A549 (cell line): ENCODE measurements at regions not wholly inside any gene's neighbourhood (a gene's known extent, or its start where the extent isn't known, plus 50 kb on each side); places are given as distances from the start of the nearest gene placed in this dataset.

Source experiments
- ATAC-seq, 2 experiments: fragments of 200-7000 bp in 1 of 2; fragments of >200 bp in 1 of 2; cut with Nextera tagmentation in 1 of 2; cut with Tn5 transposase in 1 of 2; 3 replicates each; pipeline versions ENCODE4 v1.8.0 to v1.9.1; 2018 to 2020; ENCODE audit warnings: mild to moderate bottlenecking in 1 of 2, moderate library complexity in 1 of 2
- CTCF ChIA-PET: fragments of 300-600 bp; sonication (Branson Sonifier 250); formaldehyde crosslinking; extraction: SDS; loops from one replicate; lab custom pipeline; 2021; ENCODE audit warnings: antibody characterized with exemption, inconsistent platforms; lab: Yijun Ruan, JAX
- POLR2A ChIA-PET: fragments of 350-600 bp; formaldehyde crosslinking; extraction: SDS; loops from one replicate; lab custom pipeline; 2021; ENCODE audit warnings: antibody characterized with exemption, inconsistent platforms; lab: Yijun Ruan, JAX
- DNase-seq, 2 experiments: peaks; one replicate each; pipeline versions ENCODE4 v3.0.0 to v3.0.0-alpha.2; 2011 to 2016; ENCODE audit warnings: low read depth in 1 of 2, low spot score in 1 of 2
- FAIRE-seq: peaks from 2 replicates; lab custom pipeline; 2011; peaks lifted over from hg19 to GRCh38; lab: Jason Lieb, UNC
- H3K27ac ChIP-seq, 2 experiments: fragments of >200 bp; sonication (Bioruptor Twin); formaldehyde crosslinking; 3 replicates each; pipeline ENCODE4 v1.5.1; 2016 to 2017
- H3K4me1 ChIP-seq: fragments of >200 bp; sonication (Bioruptor Twin); formaldehyde crosslinking; 3 replicates; pipeline ENCODE4 v1.6.1; 2016
- H3K4me2 ChIP-seq: fragments of >200 bp; sonication (Bioruptor Twin); formaldehyde crosslinking; 3 replicates; pipeline ENCODE4 v1.6.1; 2016
- H3K4me3 ChIP-seq: fragments of >200 bp; sonication (Bioruptor Twin); formaldehyde crosslinking; 3 replicates; pipeline ENCODE4 v1.5.1; 2016
- H3K9me3 ChIP-seq: fragments of >200 bp; sonication (Bioruptor Twin); formaldehyde crosslinking; 3 replicates; pipeline ENCODE4 v1.6.1; 2016
- CBX8 ChIP-seq: fragments of 200-600 bp; sonication (generic); IDR thresholded peaks from 2 replicates; pipeline ENCODE4 v1.6.1; 2016
- CHD2 ChIP-seq: fragments of 150-350 bp; IDR thresholded peaks from 2 replicates; pipeline ENCODE4 v1.6.1; 2014; ENCODE audit warnings: low read length; ENCODE audit not compliant: partially characterized antibody
- CTCF ChIP-seq: fragments of >200 bp; sonication (Bioruptor Twin); formaldehyde crosslinking; IDR thresholded peaks from 3 replicates; pipeline ENCODE4 v1.5.1; 2016
- EHF ChIP-seq: fragments of 250-450 bp; sonication (Bioruptor Pico); IDR thresholded peaks from 2 replicates; pipeline ENCODE4 v1.5.0; 2020; ENCODE audit warnings: mild to moderate bottlenecking
- EHMT2 ChIP-seq: fragments of 200-600 bp; sonication (generic); IDR thresholded peaks from 2 replicates; pipeline ENCODE4 v1.6.1; 2016; ENCODE audit warnings: antibody characterized with exemption, low read depth, mild to moderate bottlenecking, moderate library complexity
- FOSL2 ChIP-seq, 2 experiments: fragments of 450-650 bp in 1 of 2; fragments of >200 bp in 1 of 2; sonication (Bioruptor Twin) in 1 of 2; formaldehyde crosslinking; IDR thresholded peaks; 2 replicates each; pipeline versions ENCODE4 v1.5.0 to v1.6.1; 2016 to 2020; ENCODE audit warnings: mild to moderate bottlenecking in 1 of 2, moderate library complexity in 1 of 2
- FOXS1 ChIP-seq: fragments of 250-450 bp; sonication (Bioruptor Pico); IDR thresholded peaks from 2 replicates; pipeline ENCODE4 v1.5.0; 2020; ENCODE audit warnings: mild to moderate bottlenecking, moderate library complexity
- HDAC2 ChIP-seq: fragments of 200-600 bp; sonication (generic); IDR thresholded peaks from 2 replicates; pipeline ENCODE4 v1.6.1; 2016
- HOXB13 ChIP-seq: fragments of 250-450 bp; sonication (Bioruptor Pico); IDR thresholded peaks from 2 replicates; pipeline ENCODE4 v1.5.0; 2020; ENCODE audit warnings: low read depth, mild to moderate bottlenecking, moderate library complexity
- HOXB5 ChIP-seq: fragments of 250-450 bp; sonication (Bioruptor Pico); IDR thresholded peaks from 2 replicates; pipeline ENCODE4 v1.5.0; 2020; ENCODE audit warnings: mild to moderate bottlenecking, moderate library complexity
- KDM1A ChIP-seq: fragments of 200-600 bp; sonication (generic); IDR thresholded peaks from 2 replicates; pipeline ENCODE4 v1.6.1; 2016; ENCODE audit warnings: low read depth, mild to moderate bottlenecking
- MAFK ChIP-seq: fragments of 450-650 bp; IDR thresholded peaks from 2 replicates; pipeline ENCODE4 v1.6.1; 2014; ENCODE audit not compliant: partially characterized antibody
- MAZ ChIP-seq: fragments of 150-350 bp; IDR thresholded peaks from 2 replicates; pipeline ENCODE4 v1.6.1; 2014; ENCODE audit warnings: antibody characterized with exemption, low read depth, low read length, borderline replicate concordance
- MYC ChIP-seq: IDR thresholded peaks from 2 replicates; pipeline ENCODE4 v1.6.1; 2012; ENCODE audit warnings: mild to moderate bottlenecking, inconsistent platforms, low read length, improper control_type of control experiment, borderline replicate concordance
- NFE2L2 ChIP-seq: fragments of 150-350 bp; conservative IDR thresholded peaks from 2 replicates; pipeline ENCODE4 v1.6.1; 2014; ENCODE audit warnings: low read length
- PBX3 ChIP-seq: IDR thresholded peaks from 2 replicates; pipeline ENCODE4 v1.6.1; 2012
- RAD21 ChIP-seq, 2 experiments: fragments of >200 bp in 1 of 2; sonication (Bioruptor Twin) in 1 of 2; formaldehyde crosslinking in 1 of 2; IDR thresholded peaks in 1 of 2; conservative IDR thresholded peaks in 1 of 2; 2 replicates in 1 of 2; 3 replicates in 1 of 2; pipeline ENCODE4 v1.6.1; 2012 to 2018; ENCODE audit warnings: inconsistent platforms in 1 of 2
- TP53 ChIP-seq: fragments of 250-450 bp; sonication (Bioruptor Pico); IDR thresholded peaks from 2 replicates; pipeline ENCODE4 v1.5.0; 2021; ENCODE audit warnings: mild to moderate bottlenecking, moderate library complexity
- ZNF302 ChIP-seq: fragments of 250-450 bp; sonication (Bioruptor Pico); IDR thresholded peaks from 2 replicates; pipeline ENCODE4 v1.9.0; 2021; ENCODE audit warnings: inconsistent platforms, mild to moderate bottlenecking, moderate library complexity
- WGBS: methylation state at CpG from one replicate; pipeline ENCODE4 v1.1.6; 2017; ENCODE audit errors: missing lambda C conversion rate; 5-methylcytosine and 5-hydroxymethylcytosine counted together
- TF ChIP-seq, protein P1 (sequence below): fragments of >200 bp; sonication (Bioruptor Twin); formaldehyde crosslinking; IDR thresholded peaks from 3 replicates; pipeline ENCODE4 v1.6.1; 2016
- TF ChIP-seq, protein P2 (sequence below): fragments of 150-350 bp; IDR thresholded peaks from 2 replicates; pipeline ENCODE4 v1.6.1; 2014; ENCODE audit warnings: low read depth, mild to moderate bottlenecking, low read length
- TF ChIP-seq, protein P3 (sequence below): fragments of 200-600 bp; sonication (generic); IDR thresholded peaks from 2 replicates; pipeline ENCODE4 v1.6.1; 2016; ENCODE audit warnings: antibody characterized with exemption, mild to moderate bottlenecking, moderate library complexity
- TF ChIP-seq, protein P4 (sequence below): fragments of 250-450 bp; sonication (Bioruptor Pico); IDR thresholded peaks from 2 replicates; pipeline ENCODE4 v1.5.0; 2021; ENCODE audit warnings: mild to moderate bottlenecking, moderate library complexity, borderline replicate concordance

DNA sequence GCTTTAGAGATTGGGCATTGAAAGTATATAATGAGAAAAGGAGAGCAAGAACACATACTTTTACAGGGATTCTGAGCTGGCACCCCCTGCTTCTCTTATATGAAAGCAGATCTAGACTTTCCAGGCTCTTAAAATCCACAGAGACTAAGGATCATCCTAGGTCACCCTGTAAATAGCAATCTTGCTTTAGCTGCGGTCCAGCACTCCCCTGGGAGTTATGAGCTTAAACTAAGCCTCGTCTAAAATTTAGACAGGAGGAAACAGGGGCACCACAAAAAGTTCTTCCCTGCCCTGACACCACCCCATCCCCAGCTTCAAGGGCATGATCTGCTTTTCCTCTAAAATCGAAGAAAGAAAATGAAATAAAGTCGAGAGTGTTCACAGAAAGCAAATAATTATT lies 143.3 kb upstream of the KCNIP4 start:
- WGBS, result 2% methylated on average over 4 of the region's 4 CpGs
- H3K9me3 ChIP-seq, result no peaks in the 10 kb centered on the region
- TF ChIP-seq HOXB5 (CRISPR knock-in tag), result no peak
- TF ChIP-seq CBX8, result no peak
- no peak for TF ChIP-seq FOSL2 (IDR thresholded peaks at IDR 0.05)
- TF ChIP-seq FOSL2 (CRISPR knock-in tag; IDR thresholded peaks at IDR 0.05), result no peak
- no peak for TF ChIP-seq MYC
- TF ChIP-seq, protein P1, sequence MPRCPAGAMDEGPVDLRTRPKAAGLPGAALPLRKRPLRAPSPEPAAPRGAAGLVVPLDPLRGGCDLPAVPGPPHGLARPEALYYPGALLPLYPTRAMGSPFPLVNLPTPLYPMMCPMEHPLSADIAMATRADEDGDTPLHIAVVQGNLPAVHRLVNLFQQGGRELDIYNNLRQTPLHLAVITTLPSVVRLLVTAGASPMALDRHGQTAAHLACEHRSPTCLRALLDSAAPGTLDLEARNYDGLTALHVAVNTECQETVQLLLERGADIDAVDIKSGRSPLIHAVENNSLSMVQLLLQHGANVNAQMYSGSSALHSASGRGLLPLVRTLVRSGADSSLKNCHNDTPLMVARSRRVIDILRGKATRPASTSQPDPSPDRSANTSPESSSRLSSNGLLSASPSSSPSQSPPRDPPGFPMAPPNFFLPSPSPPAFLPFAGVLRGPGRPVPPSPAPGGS, result no peak
- TF ChIP-seq NFE2L2, result no peak
- TF ChIP-seq, protein P2, sequence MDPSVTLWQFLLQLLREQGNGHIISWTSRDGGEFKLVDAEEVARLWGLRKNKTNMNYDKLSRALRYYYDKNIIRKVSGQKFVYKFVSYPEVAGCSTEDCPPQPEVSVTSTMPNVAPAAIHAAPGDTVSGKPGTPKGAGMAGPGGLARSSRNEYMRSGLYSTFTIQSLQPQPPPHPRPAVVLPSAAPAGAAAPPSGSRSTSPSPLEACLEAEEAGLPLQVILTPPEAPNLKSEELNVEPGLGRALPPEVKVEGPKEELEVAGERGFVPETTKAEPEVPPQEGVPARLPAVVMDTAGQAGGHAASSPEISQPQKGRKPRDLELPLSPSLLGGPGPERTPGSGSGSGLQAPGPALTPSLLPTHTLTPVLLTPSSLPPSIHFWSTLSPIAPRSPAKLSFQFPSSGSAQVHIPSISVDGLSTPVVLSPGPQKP, result no peak
- ChIA-PET CTCF (no interaction called here), POLR2A (no interaction called here)
- no peak for FAIRE-seq
- DNase-seq, result no peak
- H3K4me2 ChIP-seq, result no peak overlapping the region
- ATAC-seq, result no peak
- no peak overlapping the region for H3K4me3 ChIP-seq
- no peaks in the 10 kb centered on the region for H3K4me1 ChIP-seq
- H3K27ac ChIP-seq, result no peak overlapping the region

GRCh38 chr4:22091352-22091717 lies 142.8 kb upstream of the KCNIP4 start:
- no peak overlapping the region for H3K27ac ChIP-seq
- H3K4me1 ChIP-seq, result no peaks in the 10 kb centered on the region
- POLR2A ChIA-PET, result no interaction called here
- H3K9me3 ChIP-seq, result no peaks in the 10 kb centered on the region
- H3K4me3 ChIP-seq, result no peak overlapping the region
- CTCF ChIA-PET, result no interaction called here
- no peak overlapping the region for H3K4me2 ChIP-seq
- DNase-seq, result no peak
- TF ChIP-seq TP53 (no peak), CHD2 (no peak), HOXB5 (CRISPR knock-in tag) (no peak), RAD21 (conservative IDR thresholded peaks at IDR 0.05 in 1 of 2, IDR thresholded peaks at IDR 0.05 in 1 of 2) (no peak), ZNF302 (CRISPR knock-in tag) (no peak), HDAC2 (no peak), HOXB13 (CRISPR knock-in tag) (no peak), KDM1A (no peak), EHMT2 (no peak), CBX8 (no peak), MAZ (no peak), CTCF (no peak), FOXS1 (CRISPR knock-in tag) (no peak), MAFK (no peak), EHF (CRISPR knock-in tag) (no peak), PBX3 (no peak)
- TF ChIP-seq, protein P3, sequence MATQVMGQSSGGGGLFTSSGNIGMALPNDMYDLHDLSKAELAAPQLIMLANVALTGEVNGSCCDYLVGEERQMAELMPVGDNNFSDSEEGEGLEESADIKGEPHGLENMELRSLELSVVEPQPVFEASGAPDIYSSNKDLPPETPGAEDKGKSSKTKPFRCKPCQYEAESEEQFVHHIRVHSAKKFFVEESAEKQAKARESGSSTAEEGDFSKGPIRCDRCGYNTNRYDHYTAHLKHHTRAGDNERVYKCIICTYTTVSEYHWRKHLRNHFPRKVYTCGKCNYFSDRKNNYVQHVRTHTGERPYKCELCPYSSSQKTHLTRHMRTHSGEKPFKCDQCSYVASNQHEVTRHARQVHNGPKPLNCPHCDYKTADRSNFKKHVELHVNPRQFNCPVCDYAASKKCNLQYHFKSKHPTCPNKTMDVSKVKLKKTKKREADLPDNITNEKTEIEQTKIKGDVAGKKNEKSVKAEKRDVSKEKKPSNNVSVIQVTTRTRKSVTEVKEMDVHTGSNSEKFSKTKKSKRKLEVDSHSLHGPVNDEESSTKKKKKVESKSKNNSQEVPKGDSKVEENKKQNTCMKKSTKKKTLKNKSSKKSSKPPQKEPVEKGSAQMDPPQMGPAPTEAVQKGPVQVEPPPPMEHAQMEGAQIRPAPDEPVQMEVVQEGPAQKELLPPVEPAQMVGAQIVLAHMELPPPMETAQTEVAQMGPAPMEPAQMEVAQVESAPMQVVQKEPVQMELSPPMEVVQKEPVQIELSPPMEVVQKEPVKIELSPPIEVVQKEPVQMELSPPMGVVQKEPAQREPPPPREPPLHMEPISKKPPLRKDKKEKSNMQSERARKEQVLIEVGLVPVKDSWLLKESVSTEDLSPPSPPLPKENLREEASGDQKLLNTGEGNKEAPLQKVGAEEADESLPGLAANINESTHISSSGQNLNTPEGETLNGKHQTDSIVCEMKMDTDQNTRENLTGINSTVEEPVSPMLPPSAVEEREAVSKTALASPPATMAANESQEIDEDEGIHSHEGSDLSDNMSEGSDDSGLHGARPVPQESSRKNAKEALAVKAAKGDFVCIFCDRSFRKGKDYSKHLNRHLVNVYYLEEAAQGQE, result no peak
- TF ChIP-seq, protein P4, sequence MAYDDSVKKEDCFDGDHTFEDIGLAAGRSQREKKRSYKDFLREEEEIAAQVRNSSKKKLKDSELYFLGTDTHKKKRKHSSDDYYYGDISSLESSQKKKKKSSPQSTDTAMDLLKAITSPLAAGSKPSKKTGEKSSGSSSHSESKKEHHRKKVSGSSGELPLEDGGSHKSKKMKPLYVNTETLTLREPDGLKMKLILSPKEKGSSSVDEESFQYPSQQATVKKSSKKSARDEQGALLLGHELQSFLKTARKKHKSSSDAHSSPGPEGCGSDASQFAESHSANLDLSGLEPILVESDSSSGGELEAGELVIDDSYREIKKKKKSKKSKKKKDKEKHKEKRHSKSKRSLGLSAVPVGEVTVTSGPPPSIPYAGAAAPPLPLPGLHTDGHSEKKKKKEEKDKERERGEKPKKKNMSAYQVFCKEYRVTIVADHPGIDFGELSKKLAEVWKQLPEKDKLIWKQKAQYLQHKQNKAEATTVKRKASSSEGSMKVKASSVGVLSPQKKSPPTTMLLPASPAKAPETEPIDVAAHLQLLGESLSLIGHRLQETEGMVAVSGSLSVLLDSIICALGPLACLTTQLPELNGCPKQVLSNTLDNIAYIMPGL (CRISPR knock-in tag), result no peak
- no peak for ATAC-seq
- FAIRE-seq, result no peak
